H1 (cell line): ENCODE measurements at regions not wholly inside any gene's neighbourhood (a gene's known extent, or its start where the extent isn't known, plus 50 kb on each side); places are given as distances from the start of the nearest gene placed in this dataset.

Experiments
- CTCF ChIA-PET: fragments of 300-600 bp; sonication (Branson Sonifier 250); formaldehyde crosslinking; loops from one replicate; lab custom pipeline; 2021; ENCODE audit not compliant: partially characterized antibody; lab: Charles Lee
- POLR2A ChIA-PET: fragments of 300-600 bp; sonication (Branson Sonifier 250); formaldehyde crosslinking; loops from one replicate; lab custom pipeline; 2021; ENCODE audit warnings: inconsistent platforms; ENCODE audit not compliant: partially characterized antibody; lab: Charles Lee
- DNase-seq, 2 experiments: peaks; one replicate each; pipeline versions ENCODE4 v3.0.0 to v3.0.0-alpha.2; 2010 to 2022; ENCODE audit warnings: low spot score in 2 of 2, low read depth in 1 of 2, mixed read lengths in 1 of 2
- FAIRE-seq: peaks from 2 replicates; lab custom pipeline; 2011; peaks lifted over from hg19 to GRCh38; lab: Jason Lieb, UNC
- H2AFZ ChIP-seq: 2 replicates; pipeline ENCODE4 v1.8.1; 2012; ENCODE audit warnings: low read length, inconsistent platforms
- H2AK5ac ChIP-seq: 2 replicates; pipeline ENCODE4 v1.6.1; 2013; ENCODE audit warnings: low read depth, low read length
- H2BK120ac ChIP-seq: replicated peaks from 2 replicates; pipeline ENCODE3; 2013; ENCODE audit warnings: low read depth, low read length, inconsistent platforms
- H2BK12ac ChIP-seq: 2 replicates; pipeline ENCODE4 v1.6.1; 2013; ENCODE audit warnings: low read depth, low read length
- H2BK15ac ChIP-seq: 2 replicates; pipeline ENCODE4 v1.6.1; 2013; ENCODE audit warnings: low read length
- H2BK20ac ChIP-seq: 2 replicates; pipeline ENCODE4 v1.6.1; 2013; ENCODE audit warnings: low read length
- H2BK5ac ChIP-seq: 2 replicates; pipeline ENCODE4 v1.6.1; 2013; ENCODE audit warnings: low read depth, low read length
- H3K14ac ChIP-seq: 2 replicates; pipeline ENCODE4 v1.6.1; 2013; ENCODE audit warnings: inconsistent platforms; ENCODE audit not compliant: insufficient read length
- H3K18ac ChIP-seq: 2 replicates; pipeline ENCODE4 v1.6.1; 2013; ENCODE audit warnings: low read length; ENCODE audit errors: extremely low read depth
- H3K23ac ChIP-seq: 2 replicates; pipeline ENCODE4 v1.6.1; 2013; ENCODE audit warnings: inconsistent platforms; ENCODE audit not compliant: insufficient read length
- H3K23me2 ChIP-seq: 2 replicates; pipeline ENCODE4 v1.6.1; 2013; ENCODE audit warnings: low read depth, low read length
- H3K27ac ChIP-seq: 2 replicates; pipeline ENCODE4 v1.6.1; 2011; ENCODE audit warnings: low read depth, low read length, inconsistent platforms
- H3K27me3 ChIP-seq, 4 experiments: replicated peaks in 1 of 4; 1 replicate in 1 of 4; 2 replicates in 3 of 4; pipeline versions ENCODE4 v1.6.1 to v1.8.1; 2011 to 2013; ENCODE audit warnings: low read length in 3 of 4, mild to moderate bottlenecking in 3 of 4, inconsistent platforms in 2 of 4, mixed read lengths in 2 of 4, moderate library complexity in 1 of 4; ENCODE audit not compliant: control insufficient read depth in 3 of 4, insufficient read depth in 3 of 4; ENCODE audit errors: extremely low read depth in 1 of 4
- H3K36me3 ChIP-seq, 4 experiments: 2 replicates each; pipeline versions ENCODE4 v1.6.1 to v1.8.1; 2011 to 2013; ENCODE audit warnings: mild to moderate bottlenecking in 4 of 4, low read length in 3 of 4, moderate library complexity in 2 of 4, control low read depth in 1 of 4, inconsistent platforms in 1 of 4; ENCODE audit not compliant: insufficient read depth in 4 of 4, control insufficient read depth in 2 of 4
- H3K4ac ChIP-seq: replicated peaks from 2 replicates; pipeline ENCODE3; 2013; ENCODE audit warnings: low read length, low read depth, mixed read lengths, inconsistent platforms; ENCODE audit not compliant: insufficient read length
- H3K4me1 ChIP-seq, 4 experiments: replicated peaks in 1 of 4; 1 replicate in 1 of 4; 2 replicates in 3 of 4; pipeline versions ENCODE4 v1.6.1 to v1.8.1; 2011 to 2013; ENCODE audit warnings: low read length in 3 of 4, inconsistent platforms in 2 of 4, mixed read lengths in 1 of 4; ENCODE audit not compliant: insufficient read depth in 4 of 4, control insufficient read depth in 3 of 4
- H3K4me2 ChIP-seq, 2 experiments: 2 replicates each; pipeline versions ENCODE4 v1.6.1 to v1.8.1; 2011 to 2013; ENCODE audit warnings: low read depth in 2 of 2, low read length in 2 of 2, control low read depth in 1 of 2, inconsistent platforms in 1 of 2, mild to moderate bottlenecking in 1 of 2; ENCODE audit not compliant: insufficient read depth in 1 of 2
- H3K4me3 ChIP-seq, 4 experiments: fragments of 200-600, 300-600 bp in 1 of 4; sonication (generic), shearing (Covaris generic), sonication (Bioruptor Twin) in 1 of 4; 2 replicates each; pipeline versions ENCODE4 v1.5.1 to v1.8.1; 2011 to 2016; ENCODE audit warnings: low read length in 4 of 4, low read depth in 3 of 4, control low read depth in 2 of 4, inconsistent platforms in 2 of 4, mild to moderate bottlenecking in 2 of 4, mixed read lengths in 1 of 4, moderate library complexity in 1 of 4; ENCODE audit not compliant: insufficient read depth in 2 of 4; ENCODE audit errors: extremely low read depth in 1 of 4
- H3K56ac ChIP-seq: replicated peaks from 2 replicates; pipeline ENCODE3; 2013; ENCODE audit warnings: low read depth, mild to moderate bottlenecking, mixed read lengths, low read length, inconsistent platforms; ENCODE audit not compliant: insufficient read length
- H3K79me1 ChIP-seq: 2 replicates; pipeline ENCODE4 v1.6.1; 2013; ENCODE audit warnings: low read depth, low read length, control low read depth
- H3K79me2 ChIP-seq, 2 experiments: 2 replicates each; pipeline versions ENCODE4 v1.6.1 to v1.8.1; 2012 to 2013; ENCODE audit warnings: low read length in 2 of 2, mild to moderate bottlenecking in 2 of 2, inconsistent platforms in 1 of 2; ENCODE audit not compliant: insufficient read depth in 2 of 2, control insufficient read depth in 1 of 2
- H3K9ac ChIP-seq, 4 experiments: replicated peaks in 1 of 4; 1 replicate in 1 of 4; 2 replicates in 3 of 4; pipeline versions ENCODE4 v1.6.1 to v1.8.1; 2011 to 2013; ENCODE audit warnings: low read depth in 3 of 4, low read length in 3 of 4, control low read depth in 2 of 4, mild to moderate bottlenecking in 2 of 4, moderate library complexity in 2 of 4, inconsistent platforms in 1 of 4; ENCODE audit errors: extremely low read depth in 1 of 4
- H3K9me3 ChIP-seq, 2 experiments: 2 replicates each; pipeline versions ENCODE4 v1.6.1 to v1.8.1; 2012 to 2013; ENCODE audit warnings: mild to moderate bottlenecking in 2 of 2, moderate library complexity in 2 of 2, control low read depth in 1 of 2, inconsistent platforms in 1 of 2, low read depth in 1 of 2, low read length in 1 of 2, mixed read lengths in 1 of 2; ENCODE audit not compliant: insufficient read depth in 2 of 2
- H4K20me1 ChIP-seq, 2 experiments: replicated peaks in 1 of 2; 2 replicates each; pipeline versions ENCODE3 to v1.8.1; 2011 to 2013; ENCODE audit warnings: inconsistent platforms in 2 of 2, low read length in 2 of 2, mild to moderate bottlenecking in 1 of 2; ENCODE audit not compliant: insufficient read depth in 2 of 2, control insufficient read depth in 1 of 2
- H4K5ac ChIP-seq: 2 replicates; pipeline ENCODE4 v1.6.1; 2013; ENCODE audit warnings: low read length, low read depth, mixed read lengths, inconsistent platforms; ENCODE audit not compliant: insufficient read length
- H4K8ac ChIP-seq: 2 replicates; pipeline ENCODE4 v1.8.0; 2013; ENCODE audit warnings: mild to moderate bottlenecking, moderate library complexity, low read length, inconsistent platforms; ENCODE audit not compliant: insufficient read depth; ENCODE audit errors: extremely low read depth
- H4K91ac ChIP-seq: replicated peaks from 2 replicates; pipeline ENCODE3; 2013; ENCODE audit warnings: low read length, mixed read lengths, inconsistent platforms; ENCODE audit not compliant: insufficient read length
- ATF2 ChIP-seq: IDR thresholded peaks from 2 replicates; pipeline ENCODE4 v1.6.1; 2012; ENCODE audit warnings: low read length, inconsistent platforms
- CBX8 ChIP-seq: fragments of 300-800, 300-1000 bp; sonication (generic); IDR thresholded peaks from 2 replicates; pipeline ENCODE4 v1.7.1; 2016; ENCODE audit warnings: low read depth, low read length, borderline replicate concordance
- CTBP2 ChIP-seq: IDR thresholded peaks from 2 replicates; pipeline ENCODE4 v1.7.0; 2011; ENCODE audit warnings: borderline replicate concordance, mild to moderate bottlenecking, moderate library complexity, mixed read lengths, low read length; ENCODE audit not compliant: insufficient read depth, insufficient read length
- FOSL1 ChIP-seq: IDR thresholded peaks from 2 replicates; pipeline ENCODE4 v1.6.1; 2011; ENCODE audit warnings: mild to moderate bottlenecking, low read depth, low read length, moderate library complexity; ENCODE audit not compliant: insufficient read depth
- MAX ChIP-seq: IDR thresholded peaks from 2 replicates; pipeline ENCODE4 v1.6.1; 2012; ENCODE audit warnings: inconsistent platforms
- RBBP5 ChIP-seq: IDR thresholded peaks from 2 replicates; pipeline ENCODE4 v1.7.1; 2012; ENCODE audit warnings: low read depth, mild to moderate bottlenecking, inconsistent platforms, low read length, moderate library complexity, borderline replicate concordance
- RNF2 ChIP-seq: fragments of 200-900, 300-1000 bp; sonication (generic); IDR thresholded peaks from 2 replicates; pipeline ENCODE4 v1.7.1; 2016; ENCODE audit warnings: borderline replicate concordance, low read depth, mild to moderate bottlenecking, antibody characterized with exemption, low read length; ENCODE audit not compliant: poor library complexity, severe bottlenecking; ENCODE audit errors: missing control alignments
- SP1 ChIP-seq: IDR thresholded peaks from 2 replicates; pipeline ENCODE4 v1.6.1; 2011; ENCODE audit warnings: low read depth, low read length
- WGBS, 2 experiments: shearing (Covaris generic) in 1 of 2; methylation state at CpG; one replicate each; pipeline versions ENCODE4 v1.1.6 to v1.1.7; 2013 to 2015; ENCODE audit warnings: low lambda C conversion rate in 2 of 2, mixed read lengths in 2 of 2, inconsistent platforms in 1 of 2, low coverage in 1 of 2, missing lambda C conversion rate in 1 of 2; ENCODE audit not compliant: insufficient replicate concordance in 2 of 2, insufficient coverage in 1 of 2, insufficient read length in 1 of 2; ENCODE audit errors: extremely low coverage in 1 of 2, missing lambda C conversion rate in 1 of 2; 5-methylcytosine and 5-hydroxymethylcytosine counted together

GRCh38 chr14:56419750-56420149 lies 159.8 kb upstream of the TMEM260 start:
- TF ChIP-seq ATF2 (no peak), CTBP2 (no peak), MAX (no peak), FOSL1 (no peak), RBBP5 (no peak), SP1 (no peak), CBX8 (no peak), RNF2 (no peak)
- TF ChIP-seq, all 59 proteins: peak for 0
- Histone ChIP-seq H2BK20ac (no peak overlapping the region), H3K27ac (no peak overlapping the region), H3K79me2 (no peaks in the 10 kb centered on the region), H3K4me2 (no peak overlapping the region), H2BK12ac (no peak overlapping the region), H4K5ac (no peak overlapping the region), H2BK5ac (no peak overlapping the region), H4K20me1 (no peaks in the 10 kb centered on the region), H3K9ac (no peak overlapping the region), H3K9me3 (no peaks in the 10 kb centered on the region; a peak in 1 of 4 replicates), H2BK15ac (no peak overlapping the region), H4K91ac (no peak overlapping the region), H4K8ac (no peak overlapping the region), H3K36me3 (no peaks in the 10 kb centered on the region), H3K23ac (no peak overlapping the region), H3K79me1 (no peaks in the 10 kb centered on the region), H3K14ac (no peak overlapping the region), H3K56ac (no peak overlapping the region), H3K27me3 (no peaks in the 10 kb centered on the region), H2AFZ (no peak overlapping the region), H3K4me1 (no peaks in the 10 kb centered on the region; a peak in 2 of 7 replicates), H3K23me2 (no peaks in the 10 kb centered on the region), H3K4ac (no peak overlapping the region), H2BK120ac (no peak overlapping the region), H2AK5ac (no peak overlapping the region), H3K18ac (no peak overlapping the region), H3K4me3 (no peak overlapping the region)
- FAIRE-seq = no peak
- DNase-seq = no peak
- ChIA-PET CTCF (interaction anchor here (0.6 to 4.3 kb wide), 10 partner anchors 10 to 980 kb away, joined by 3 to 20 read pairs (median 3); partner anchors contain the start of gene TBPL2), POLR2A (no interaction called here)
- WGBS, 2 experiments = 72% methylated on average over 1 of the region's 1 CpG; no CpG with 5 or more reads in 1 of the 2 experiments
